Hepatocyte (in vitro differentiated cells): ENCODE measurements at regions not wholly inside any gene's neighbourhood (a gene's known extent, or its start where the extent isn't known, plus 50 kb on each side); places are given as distances from the start of the nearest gene placed in this dataset.

ENCODE experiments used
- DNase-seq: peaks from one replicate; pipeline ENCODE4 v3.0.0-alpha.2; 2016; ENCODE audit warnings: low spot score
- H2AFZ ChIP-seq: fragments of 200-600 bp; sonication (generic); 2 replicates; pipeline ENCODE4 v1.6.0; 2016; ENCODE audit warnings: antibody characterized with exemption, mild to moderate bottlenecking
- H3K27ac ChIP-seq: fragments of 200-600 bp; sonication (generic); 2 replicates; pipeline ENCODE4 v1.5.1; 2016; ENCODE audit warnings: mild to moderate bottlenecking
- H3K27me3 ChIP-seq: fragments of 200-600 bp; sonication (generic); 2 replicates; pipeline ENCODE4 v1.6.1; 2016
- H3K36me3 ChIP-seq: fragments of 200-600 bp; sonication (generic); replicated peaks from 2 replicates; pipeline ENCODE4 v1.5.1; 2016; ENCODE audit warnings: low read depth; ENCODE audit not compliant: insufficient read depth
- H3K4me1 ChIP-seq: fragments of 200-600 bp; sonication (generic); 2 replicates; pipeline ENCODE4 v1.5.1; 2016; ENCODE audit warnings: mild to moderate bottlenecking, moderate library complexity; ENCODE audit not compliant: insufficient read depth
- H3K4me2 ChIP-seq: fragments of 200-600 bp; sonication (generic); 2 replicates; pipeline ENCODE4 v1.6.0; 2016
- H3K4me3 ChIP-seq: fragments of 200-600 bp; sonication (generic); 2 replicates; pipeline ENCODE4 v1.5.1; 2016; ENCODE audit warnings: mild to moderate bottlenecking
- H3K79me2 ChIP-seq: fragments of 200-600 bp; sonication (generic); 2 replicates; pipeline ENCODE4 v1.6.0; 2017; ENCODE audit warnings: mild to moderate bottlenecking
- H3K9me2 ChIP-seq: fragments of 200-600 bp; sonication (generic); replicated peaks from 2 replicates; pipeline ENCODE4 v1.6.0; 2017; ENCODE audit warnings: mild to moderate bottlenecking; ENCODE audit not compliant: insufficient read depth
- H3K9me3 ChIP-seq: fragments of 200-600 bp; sonication (generic); 2 replicates; pipeline ENCODE4 v1.5.1; 2016; ENCODE audit warnings: low read depth, mild to moderate bottlenecking
- H4K20me1 ChIP-seq: fragments of 200-600 bp; sonication (generic); 2 replicates; pipeline ENCODE4 v1.6.0; 2016; ENCODE audit warnings: mild to moderate bottlenecking; ENCODE audit not compliant: insufficient read depth, poor library complexity, severe bottlenecking
- EZH2 ChIP-seq: fragments of 200-600 bp; sonication (generic); IDR thresholded peaks from 2 replicates; pipeline ENCODE4 v1.6.1; 2016; ENCODE audit warnings: antibody characterized with exemption, mild to moderate bottlenecking, borderline replicate concordance
- EZH2phosphoT487 ChIP-seq: fragments of 200-600 bp; sonication (generic); IDR thresholded peaks from one replicate; pipeline ENCODE4 v1.6.1; 2018; ENCODE audit warnings: antibody characterized with exemption, mild to moderate bottlenecking, low read depth, moderate library complexity; ENCODE audit not compliant: unreplicated experiment, severe bottlenecking
- WGBS: methylation state at CpG from one replicate; pipeline ENCODE4 v1.1.6; 2016; ENCODE audit warnings: low lambda C conversion rate; ENCODE audit errors: missing lambda C conversion rate; 5-methylcytosine and 5-hydroxymethylcytosine counted together
- TF ChIP-seq, protein P1 (sequence below): fragments of 200-600 bp; sonication (generic); IDR thresholded peaks from 2 replicates; pipeline ENCODE4 v1.5.1; 2016; ENCODE audit warnings: antibody characterized with exemption, mild to moderate bottlenecking; ENCODE audit not compliant: poor library complexity

DNA sequence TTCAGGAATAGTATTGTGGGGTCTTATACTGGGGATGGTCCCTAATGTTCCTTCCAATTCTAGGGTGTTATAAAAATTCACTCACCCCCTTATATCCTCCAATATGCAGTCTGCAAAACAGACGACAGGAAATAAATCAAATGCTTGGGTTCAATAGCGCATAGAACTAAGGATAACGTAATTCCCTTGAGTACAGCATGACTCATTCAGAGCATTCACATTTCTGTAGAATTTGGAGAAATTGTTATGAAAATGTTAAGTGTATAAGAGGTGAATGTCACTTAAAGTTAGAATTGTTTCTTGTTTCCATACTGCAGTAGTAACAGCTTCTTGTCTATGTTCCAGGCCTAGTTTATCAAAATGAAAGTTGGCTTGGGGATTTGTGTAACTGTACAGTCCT, 271.4 kb downstream of the RPS29 start:
- Histone ChIP-seq H3K4me3 (no peak overlapping the region), H3K36me3 (no peaks in the 10 kb centered on the region), H3K79me2 (no peaks in the 10 kb centered on the region), H3K9me2 (no peaks in the 10 kb centered on the region), H3K27me3 (no peaks in the 10 kb centered on the region), H3K4me1 (no peaks in the 10 kb centered on the region), H3K27ac (no peak overlapping the region), H3K9me3 (no peaks in the 10 kb centered on the region), H2AFZ (no peak overlapping the region), H4K20me1 (no peaks in the 10 kb centered on the region), H3K4me2 (no peak overlapping the region)
- WGBS = 88% methylated on average over 3 of the region's 3 CpGs
- no peak for DNase-seq
- no peak for TF ChIP-seq EZH2
- TF ChIP-seq EZH2phosphoT487 = no peak
- TF ChIP-seq, protein P1, sequence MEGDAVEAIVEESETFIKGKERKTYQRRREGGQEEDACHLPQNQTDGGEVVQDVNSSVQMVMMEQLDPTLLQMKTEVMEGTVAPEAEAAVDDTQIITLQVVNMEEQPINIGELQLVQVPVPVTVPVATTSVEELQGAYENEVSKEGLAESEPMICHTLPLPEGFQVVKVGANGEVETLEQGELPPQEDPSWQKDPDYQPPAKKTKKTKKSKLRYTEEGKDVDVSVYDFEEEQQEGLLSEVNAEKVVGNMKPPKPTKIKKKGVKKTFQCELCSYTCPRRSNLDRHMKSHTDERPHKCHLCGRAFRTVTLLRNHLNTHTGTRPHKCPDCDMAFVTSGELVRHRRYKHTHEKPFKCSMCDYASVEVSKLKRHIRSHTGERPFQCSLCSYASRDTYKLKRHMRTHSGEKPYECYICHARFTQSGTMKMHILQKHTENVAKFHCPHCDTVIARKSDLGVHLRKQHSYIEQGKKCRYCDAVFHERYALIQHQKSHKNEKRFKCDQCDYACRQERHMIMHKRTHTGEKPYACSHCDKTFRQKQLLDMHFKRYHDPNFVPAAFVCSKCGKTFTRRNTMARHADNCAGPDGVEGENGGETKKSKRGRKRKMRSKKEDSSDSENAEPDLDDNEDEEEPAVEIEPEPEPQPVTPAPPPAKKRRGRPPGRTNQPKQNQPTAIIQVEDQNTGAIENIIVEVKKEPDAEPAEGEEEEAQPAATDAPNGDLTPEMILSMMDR = no peak

DNA sequence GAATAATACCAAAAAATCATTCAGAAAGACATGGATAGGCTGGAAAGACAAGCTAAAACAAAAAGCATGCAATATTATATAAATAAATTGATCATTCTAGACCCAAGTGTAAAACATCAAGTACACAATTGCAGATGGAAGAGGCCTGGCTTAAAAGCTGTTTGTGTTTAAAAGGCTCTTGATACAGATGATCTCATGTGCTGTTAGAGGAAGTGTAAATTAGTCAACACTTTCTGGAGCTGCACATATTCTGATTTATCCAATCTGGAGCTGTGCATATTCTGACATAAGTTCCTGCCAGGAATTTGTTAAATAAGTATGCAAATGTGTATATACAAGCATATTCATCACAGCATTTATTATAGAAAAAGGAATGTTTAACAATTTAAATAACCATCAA, 273.1 kb downstream of the RPS29 start:
- Histone ChIP-seq H3K9me2 (no peaks in the 10 kb centered on the region), H4K20me1 (no peaks in the 10 kb centered on the region), H3K27me3 (no peaks in the 10 kb centered on the region), H3K9me3 (no peaks in the 10 kb centered on the region), H2AFZ (no peak overlapping the region), H3K36me3 (no peaks in the 10 kb centered on the region), H3K4me1 (no peaks in the 10 kb centered on the region), H3K27ac (no peak overlapping the region), H3K79me2 (no peaks in the 10 kb centered on the region), H3K4me2 (no peak overlapping the region), H3K4me3 (no peak overlapping the region)
- no peak for DNase-seq
- TF ChIP-seq EZH2 = no peak
- TF ChIP-seq, protein P1 = no peak
- TF ChIP-seq EZH2phosphoT487 = no peak

DNA sequence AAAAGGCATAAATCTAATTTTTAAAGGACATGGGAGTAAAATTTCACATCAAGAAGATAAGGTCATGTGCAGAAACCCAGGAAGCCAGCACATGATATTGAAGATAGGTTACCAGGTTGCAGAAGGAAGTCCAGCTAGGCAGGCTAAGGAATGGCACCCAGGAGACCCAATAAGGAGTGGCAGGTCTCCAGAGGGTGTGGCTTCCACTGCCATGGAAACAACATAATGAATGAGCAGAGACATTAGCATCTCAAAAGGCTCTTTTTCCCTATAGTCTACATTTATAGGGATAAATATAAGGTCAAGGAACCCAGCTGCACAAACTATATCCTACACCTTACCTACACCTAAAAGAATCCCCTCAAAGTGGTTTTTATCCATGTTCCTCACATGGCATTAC, 275.9 kb downstream of the RPS29 start:
- no peak for TF ChIP-seq EZH2phosphoT487
- no peak for TF ChIP-seq EZH2
- TF ChIP-seq, protein P1 = no peak
- H3K9me3 ChIP-seq = no peaks in the 10 kb centered on the region
- no peaks in the 10 kb centered on the region for H3K27me3 ChIP-seq
- H3K4me1 ChIP-seq = no peaks in the 10 kb centered on the region
- DNase-seq = no peak
- no peaks in the 10 kb centered on the region for H3K9me2 ChIP-seq
- no peaks in the 10 kb centered on the region for H3K79me2 ChIP-seq
- no peaks in the 10 kb centered on the region for H3K36me3 ChIP-seq
- no peaks in the 10 kb centered on the region for H4K20me1 ChIP-seq
- no peak overlapping the region for H3K4me3 ChIP-seq
- no peak overlapping the region for H3K4me2 ChIP-seq
- no peak overlapping the region for H3K27ac ChIP-seq
- H2AFZ ChIP-seq = no peak overlapping the region

DNA sequence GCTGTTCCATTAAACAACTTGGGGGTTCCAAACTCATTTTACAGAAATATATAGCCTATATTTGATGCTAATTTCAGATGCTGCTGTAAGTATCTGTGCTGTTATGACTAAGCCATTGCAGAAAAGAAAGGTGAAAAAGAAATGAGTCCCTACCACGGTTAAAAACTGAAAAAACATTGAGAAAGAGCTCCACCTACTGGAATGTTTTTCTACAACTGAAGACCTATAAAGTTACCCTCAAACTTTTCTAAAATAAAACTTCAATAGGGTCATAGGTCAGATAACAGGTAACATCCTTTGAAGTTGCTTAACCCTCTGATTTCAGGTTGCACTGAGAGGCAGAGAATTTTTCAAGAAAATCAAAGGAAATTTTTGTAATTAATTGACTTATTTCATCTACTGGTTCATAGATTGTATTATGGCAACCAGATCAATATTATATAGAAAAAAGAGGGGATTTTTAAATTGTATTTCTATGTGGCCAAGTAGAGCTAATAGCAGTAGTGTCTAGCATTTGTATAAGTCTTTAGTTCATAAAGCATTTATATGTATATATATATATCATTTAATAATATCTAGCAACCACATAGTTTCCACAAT, 279.9 kb downstream of the RPS29 start:
- WGBS = 6% methylated on average over 1 of the region's 1 CpG
- Histone ChIP-seq H3K9me3 (no peaks in the 10 kb centered on the region), H3K4me3 (no peak overlapping the region), H3K4me2 (no peak overlapping the region), H2AFZ (no peak overlapping the region), H3K79me2 (no peaks in the 10 kb centered on the region), H4K20me1 (no peaks in the 10 kb centered on the region), H3K27me3 (no peaks in the 10 kb centered on the region), H3K36me3 (no peaks in the 10 kb centered on the region), H3K9me2 (no peaks in the 10 kb centered on the region), H3K4me1 (no peaks in the 10 kb centered on the region), H3K27ac (no peak overlapping the region)
- DNase-seq = peak; percentile 51
- TF ChIP-seq, protein P1 = peak; percentile 59
- TF ChIP-seq EZH2 = no peak
